GM19023 (cell line): ENCODE measurements at regions not wholly inside any gene's neighbourhood (a gene's known extent, or its start where the extent isn't known, plus 50 kb on each side); places are given as distances from the start of the nearest gene placed in this dataset.

ENCODE experiments used
- ATAC-seq: cut with Tn5 transposase; IDR thresholded peaks from one replicate; pipeline ENCODE4 v1.9.1; 2021; ENCODE audit warnings: mild to moderate bottlenecking, moderate library complexity; ENCODE audit not compliant: unreplicated experiment

- ATAC-seq = no peak
Observed at GRCh38 chr7:113998934-113999333, 80.1 kb upstream of the PPP1R3A start.

- no peak for ATAC-seq
Observed at GRCh38 chr7:113996405-113996804, 77.6 kb upstream of the PPP1R3A start.

GRCh38 chr7:113986216-113986615 is 67.4 kb upstream of the PPP1R3A start:
- no peak for ATAC-seq

GRCh38 chr7:113976508-113976907 is 57.7 kb upstream of the PPP1R3A start:
- no peak for ATAC-seq

- ATAC-seq = no peak
Observed at GRCh38 chr7:113968713-113969112, 49.9 kb upstream of the PPP1R3A start.
